Fibroblast of mammary gland (primary cell): ENCODE measurements at regions not wholly inside any gene's neighbourhood (a gene's known extent, or its start where the extent isn't known, plus 50 kb on each side); places are given as distances from the start of the nearest gene placed in this dataset.

Source experiments
- DNase-seq: peaks from one replicate; pipeline ENCODE4 v3.0.0-alpha.2; 2010; ENCODE audit warnings: low read depth
- H3K4me3 ChIP-seq: 2 replicates; pipeline ENCODE4 v1.5.1; 2011; ENCODE audit warnings: low read depth, mild to moderate bottlenecking, low read length, moderate library complexity; ENCODE audit not compliant: control insufficient read depth
- TF ChIP-seq, protein P1 (sequence below): conservative IDR thresholded peaks from 2 replicates; pipeline ENCODE4 v1.5.1; 2011; ENCODE audit warnings: low read depth, low read length, inconsistent platforms; ENCODE audit not compliant: control insufficient read depth, insufficient read depth

DNA sequence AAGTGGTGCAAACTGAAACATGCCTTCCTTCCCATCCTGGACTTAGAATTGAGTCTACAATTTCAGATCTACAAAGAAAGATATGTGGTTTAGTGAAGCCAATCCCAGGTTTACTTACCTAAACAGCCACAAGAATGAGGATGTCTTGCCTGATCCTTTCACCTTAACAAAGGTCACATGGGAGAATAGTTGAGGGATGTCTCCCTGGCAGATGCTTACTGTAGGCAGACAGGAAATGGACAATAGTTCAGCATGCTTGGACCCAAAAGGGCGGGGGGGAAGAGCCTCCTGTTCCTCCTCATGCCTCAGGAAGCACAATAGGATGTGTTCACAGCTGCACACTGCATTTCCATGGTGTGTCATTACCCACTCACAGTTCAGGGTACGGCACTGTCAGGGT is 492.7 kb upstream of the USP24 start:
- TF ChIP-seq, protein P1, sequence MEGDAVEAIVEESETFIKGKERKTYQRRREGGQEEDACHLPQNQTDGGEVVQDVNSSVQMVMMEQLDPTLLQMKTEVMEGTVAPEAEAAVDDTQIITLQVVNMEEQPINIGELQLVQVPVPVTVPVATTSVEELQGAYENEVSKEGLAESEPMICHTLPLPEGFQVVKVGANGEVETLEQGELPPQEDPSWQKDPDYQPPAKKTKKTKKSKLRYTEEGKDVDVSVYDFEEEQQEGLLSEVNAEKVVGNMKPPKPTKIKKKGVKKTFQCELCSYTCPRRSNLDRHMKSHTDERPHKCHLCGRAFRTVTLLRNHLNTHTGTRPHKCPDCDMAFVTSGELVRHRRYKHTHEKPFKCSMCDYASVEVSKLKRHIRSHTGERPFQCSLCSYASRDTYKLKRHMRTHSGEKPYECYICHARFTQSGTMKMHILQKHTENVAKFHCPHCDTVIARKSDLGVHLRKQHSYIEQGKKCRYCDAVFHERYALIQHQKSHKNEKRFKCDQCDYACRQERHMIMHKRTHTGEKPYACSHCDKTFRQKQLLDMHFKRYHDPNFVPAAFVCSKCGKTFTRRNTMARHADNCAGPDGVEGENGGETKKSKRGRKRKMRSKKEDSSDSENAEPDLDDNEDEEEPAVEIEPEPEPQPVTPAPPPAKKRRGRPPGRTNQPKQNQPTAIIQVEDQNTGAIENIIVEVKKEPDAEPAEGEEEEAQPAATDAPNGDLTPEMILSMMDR: no peak
- no peak for DNase-seq
- no peak overlapping the region for H3K4me3 ChIP-seq

DNA sequence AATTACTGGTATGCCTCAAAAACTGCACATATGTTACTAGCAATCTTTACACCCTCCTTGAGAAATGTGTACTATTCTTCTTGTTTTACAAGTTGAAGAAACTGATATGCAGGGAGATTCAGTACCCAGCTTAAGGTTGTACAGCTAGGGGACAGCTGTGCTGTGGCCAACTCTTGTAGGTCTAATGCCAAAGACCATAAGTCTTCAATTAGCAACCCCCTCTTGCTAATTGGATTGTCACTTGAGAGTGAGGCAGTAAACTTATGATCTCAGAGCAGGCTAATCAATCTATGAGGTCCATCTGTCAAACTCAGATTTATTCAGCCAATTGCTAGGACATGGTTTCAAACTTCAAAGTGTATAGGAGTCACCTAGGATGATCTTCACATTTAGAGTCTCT is 492.0 kb upstream of the USP24 start:
- no peak overlapping the region for H3K4me3 ChIP-seq
- TF ChIP-seq, protein P1: no peak
- DNase-seq: no peak

DNA sequence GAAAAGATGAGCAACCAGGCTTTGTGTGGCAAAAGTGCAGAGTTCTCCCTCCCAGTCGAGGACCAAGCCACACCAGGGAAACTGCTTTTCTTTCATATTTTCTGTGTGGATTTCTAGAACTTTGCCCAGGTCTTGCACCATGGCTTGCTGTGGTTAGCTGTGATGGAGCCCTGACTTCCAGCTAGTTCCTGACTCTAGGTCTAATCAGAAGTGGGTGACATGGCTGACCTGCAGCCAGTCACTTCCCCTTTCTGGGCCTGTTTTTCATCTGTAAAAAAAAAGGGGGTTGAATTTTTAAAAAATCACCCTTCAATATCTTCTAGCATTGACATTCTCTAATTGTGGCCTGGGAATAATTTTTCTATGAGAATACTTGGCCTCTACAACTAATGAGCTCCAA is 491.2 kb upstream of the USP24 start:
- no peak overlapping the region for H3K4me3 ChIP-seq
- DNase-seq: no peak
- TF ChIP-seq, protein P1: no peak

DNA sequence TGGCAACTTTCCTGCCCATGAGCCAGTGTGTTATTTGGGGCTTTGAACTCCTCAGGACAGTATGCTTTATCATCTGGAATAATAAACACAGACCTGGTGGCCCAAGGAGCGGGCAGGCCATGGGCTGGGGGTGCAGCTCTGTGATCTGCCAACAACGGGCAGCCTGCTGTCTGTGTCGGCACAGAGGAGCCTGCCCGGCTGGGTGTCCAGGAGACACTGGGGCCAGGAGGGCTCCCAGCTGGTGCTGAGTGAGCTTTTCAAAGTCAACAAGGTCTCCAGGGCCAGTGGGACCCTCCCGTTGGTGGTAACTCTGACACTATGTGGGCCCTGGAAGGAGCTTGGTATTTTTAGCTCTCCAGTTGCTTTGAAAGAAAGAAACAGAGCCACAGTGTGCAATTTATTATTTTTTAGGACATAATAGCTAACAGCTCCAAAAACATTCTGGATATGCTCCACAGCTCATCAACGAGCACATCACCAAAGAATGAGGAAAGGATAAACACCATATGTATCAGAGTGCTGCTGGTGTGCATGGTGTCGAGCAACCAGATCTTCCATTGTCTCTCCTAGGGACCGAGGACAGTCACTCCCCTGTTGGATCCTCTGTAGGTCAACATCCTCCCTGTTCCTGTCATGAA is 488.7 kb upstream of the USP24 start:
- TF ChIP-seq, protein P1: no peak
- DNase-seq: no peak
- H3K4me3 ChIP-seq: no peak overlapping the region

DNA sequence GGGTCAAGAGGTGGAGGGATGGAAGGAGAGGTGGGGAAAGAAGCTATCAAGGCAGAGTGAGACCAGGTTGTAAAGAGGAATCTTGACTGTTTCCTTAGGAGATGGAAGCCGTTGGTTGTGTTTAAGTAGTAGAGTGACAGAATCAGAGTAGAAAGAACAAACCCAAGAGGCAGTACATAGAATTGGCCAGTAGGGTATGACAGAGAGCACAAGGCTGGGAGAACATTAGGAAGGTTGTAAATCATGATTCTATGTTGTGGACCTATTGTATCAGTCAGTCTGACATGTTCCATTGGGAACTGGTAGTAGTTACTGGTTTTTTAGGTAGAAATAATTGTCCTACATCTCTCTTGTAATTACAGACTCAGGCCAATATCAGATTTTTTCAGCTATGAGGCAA is 486.9 kb upstream of the USP24 start:
- TF ChIP-seq, protein P1: peak; percentile 96
- peak; percentile 57 for DNase-seq

DNA sequence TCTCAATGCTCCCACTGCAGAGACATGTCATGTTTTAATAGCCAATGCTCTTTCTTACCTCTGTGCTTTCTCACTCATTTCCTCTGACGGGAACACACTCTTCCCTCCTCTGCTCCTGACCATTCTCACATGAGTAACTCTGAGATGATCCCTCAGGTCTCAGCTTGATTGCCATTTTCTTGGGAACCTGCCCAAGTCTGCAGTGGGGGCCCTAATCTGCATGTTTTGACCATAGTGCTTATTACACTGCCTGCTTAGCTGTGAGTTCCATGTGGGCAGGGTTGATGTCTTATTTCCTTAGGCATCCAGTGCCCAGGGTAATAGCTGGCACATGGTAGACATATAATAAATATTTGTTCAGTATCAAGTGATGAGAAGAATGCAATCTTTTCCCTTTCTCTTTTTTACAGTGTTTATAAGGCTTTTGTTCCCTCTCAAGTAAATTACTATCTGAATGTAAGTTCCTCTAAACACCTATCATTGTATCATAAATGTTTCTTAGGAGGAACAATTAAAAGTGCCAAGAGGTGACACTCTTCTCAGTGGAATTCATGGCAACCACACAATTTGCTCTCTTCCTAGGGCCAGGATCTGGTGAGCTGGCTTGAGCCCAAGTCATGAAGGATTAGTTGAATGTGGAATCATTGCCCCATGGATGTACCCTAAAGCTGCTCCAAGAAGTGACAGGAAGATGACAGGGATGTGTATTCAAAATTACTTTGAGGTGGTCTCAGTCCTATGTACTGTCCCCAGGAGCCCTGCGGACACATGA is 485.4 kb upstream of the USP24 start:
- TF ChIP-seq, protein P1: no peak
- DNase-seq: peak; percentile 87
- H3K4me3 ChIP-seq: no peak overlapping the region

More for the DNA sequence above, 486.9 kb upstream of the USP24 start:
- H3K4me3 ChIP-seq: no peak overlapping the region

DNA sequence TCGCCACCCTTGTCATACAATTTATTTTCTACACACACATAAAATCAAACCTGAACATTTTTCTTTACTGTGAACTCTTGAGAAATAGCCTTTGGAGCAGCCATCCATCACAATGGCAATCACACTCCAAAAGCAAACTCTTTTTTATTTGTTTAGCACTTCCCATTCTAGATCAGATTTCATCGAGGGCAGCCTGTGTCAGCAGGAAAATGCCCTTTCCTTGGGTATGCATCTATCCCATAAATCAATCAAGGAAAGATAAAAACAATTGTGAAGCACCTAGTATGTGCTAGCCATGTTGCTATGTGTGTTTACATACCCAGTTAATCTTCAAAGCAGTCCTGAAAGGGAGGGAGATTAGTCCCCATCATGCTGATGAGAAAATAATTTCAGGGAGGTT is 484.1 kb upstream of the USP24 start:
- DNase-seq: no peak
- TF ChIP-seq, protein P1: no peak
- H3K4me3 ChIP-seq: no peak overlapping the region
